ENCODE measurements at regions not wholly inside any gene's neighbourhood (a gene's known extent, or its start where the extent isn't known, plus 50 kb on each side); places are given as distances from the start of the nearest gene placed in this dataset.

- Mint-ChIP-seq H3K4me3 (no peak overlapping the region), H3K9me3 (no peaks in the 10 kb centered on the region), H3K27ac (no peak overlapping the region), H3K4me1 (ENCODE audit: low read depth) (no peaks in the 10 kb centered on the region), H3K27me3 (peaks cover 6% of the 10 kb centered on the region), H3K36me3 (ENCODE audit: low read depth) (no peaks in the 10 kb centered on the region)
Observed at GRCh38 chr17:34725008-34725407, 145.6 kb downstream of the TMEM132E start.

GRCh38 chr17:34723875-34724274, 144.5 kb downstream of the TMEM132E start:
- Mint-ChIP-seq H3K36me3 (ENCODE audit: low read depth) (no peaks in the 10 kb centered on the region), H3K27me3 (peaks cover 6% of the 10 kb centered on the region)

GRCh38 chr17:34721326-34721725, 141.9 kb downstream of the TMEM132E start:
- no peaks in the 10 kb centered on the region for H3K36me3 Mint-ChIP-seq (ENCODE audit: low read depth)

More at GRCh38 chr17:34723875-34724274, 144.5 kb downstream of the TMEM132E start:
- no peak overlapping the region for H3K4me3 Mint-ChIP-seq
- H3K9me3 Mint-ChIP-seq = no peaks in the 10 kb centered on the region
- no peaks in the 10 kb centered on the region for H3K4me1 Mint-ChIP-seq (ENCODE audit: low read depth)
- no peak overlapping the region for H3K27ac Mint-ChIP-seq

GRCh38 chr17:34720760-34721159, 141.4 kb downstream of the TMEM132E start:
- Mint-ChIP-seq H3K4me1 (ENCODE audit: low read depth) (no peaks in the 10 kb centered on the region), H3K36me3 (ENCODE audit: low read depth) (no peaks in the 10 kb centered on the region), H3K9me3 (no peaks in the 10 kb centered on the region), H3K4me3 (no peak overlapping the region), H3K27ac (no peak overlapping the region), H3K27me3 (peaks cover 1% of the 10 kb centered on the region)

More at GRCh38 chr17:34721326-34721725, 141.9 kb downstream of the TMEM132E start:
- peaks cover 6% of the 10 kb centered on the region for H3K27me3 Mint-ChIP-seq
- no peaks in the 10 kb centered on the region for H3K9me3 Mint-ChIP-seq
- no peak overlapping the region for H3K27ac Mint-ChIP-seq
- no peak overlapping the region for H3K4me3 Mint-ChIP-seq
- no peaks in the 10 kb centered on the region for H3K4me1 Mint-ChIP-seq (ENCODE audit: low read depth)

GRCh38 chr17:34719569-34719968, 140.2 kb downstream of the TMEM132E start:
- no peak overlapping the region for H3K4me3 Mint-ChIP-seq
- no peaks in the 10 kb centered on the region for H3K4me1 Mint-ChIP-seq (ENCODE audit: low read depth)
- H3K9me3 Mint-ChIP-seq = no peaks in the 10 kb centered on the region
- no peaks in the 10 kb centered on the region for H3K27me3 Mint-ChIP-seq
- H3K27ac Mint-ChIP-seq = no peak overlapping the region
- H3K36me3 Mint-ChIP-seq (ENCODE audit: low read depth) = no peaks in the 10 kb centered on the region

- H3K9me3 Mint-ChIP-seq = no peaks in the 10 kb centered on the region
- no peaks in the 10 kb centered on the region for H3K36me3 Mint-ChIP-seq (ENCODE audit: low read depth)
- H3K27me3 Mint-ChIP-seq = no peaks in the 10 kb centered on the region
- no peak overlapping the region for H3K4me3 Mint-ChIP-seq
- no peak overlapping the region for H3K27ac Mint-ChIP-seq
- H3K4me1 Mint-ChIP-seq (ENCODE audit: low read depth) = no peaks in the 10 kb centered on the region
Observed at GRCh38 chr17:34717092-34717491, 137.7 kb downstream of the TMEM132E start.

- Mint-ChIP-seq H3K4me1 (ENCODE audit: low read depth) (no peaks in the 10 kb centered on the region), H3K27ac (no peak overlapping the region), H3K4me3 (no peak overlapping the region), H3K9me3 (no peaks in the 10 kb centered on the region), H3K36me3 (ENCODE audit: low read depth) (no peaks in the 10 kb centered on the region), H3K27me3 (no peaks in the 10 kb centered on the region)
Observed at GRCh38 chr17:34716291-34716690, 136.9 kb downstream of the TMEM132E start.

GRCh38 chr17:34715504-34715903, 136.1 kb downstream of the TMEM132E start:
- no peaks in the 10 kb centered on the region for H3K9me3 Mint-ChIP-seq
- no peak overlapping the region for H3K4me3 Mint-ChIP-seq
- H3K4me1 Mint-ChIP-seq (ENCODE audit: low read depth) = no peaks in the 10 kb centered on the region
- peaks cover 4% of the 10 kb centered on the region for H3K27me3 Mint-ChIP-seq
- no peaks in the 10 kb centered on the region for H3K36me3 Mint-ChIP-seq (ENCODE audit: low read depth)
- no peak overlapping the region for H3K27ac Mint-ChIP-seq

GRCh38 chr17:34714475-34715410, 135.4 kb downstream of the TMEM132E start:
- H3K27ac Mint-ChIP-seq = no peak overlapping the region
- H3K4me1 Mint-ChIP-seq (ENCODE audit: low read depth) = no peaks in the 10 kb centered on the region
- H3K27me3 Mint-ChIP-seq = peaks cover 4% of the 10 kb centered on the region
- no peaks in the 10 kb centered on the region for H3K9me3 Mint-ChIP-seq
- H3K36me3 Mint-ChIP-seq (ENCODE audit: low read depth) = no peaks in the 10 kb centered on the region
- no peak overlapping the region for H3K4me3 Mint-ChIP-seq

GRCh38 chr17:34713687-34714086, 134.3 kb downstream of the TMEM132E start:
- H3K36me3 Mint-ChIP-seq (ENCODE audit: low read depth) = no peaks in the 10 kb centered on the region
- H3K9me3 Mint-ChIP-seq = no peaks in the 10 kb centered on the region
- H3K4me1 Mint-ChIP-seq (ENCODE audit: low read depth) = no peaks in the 10 kb centered on the region
- no peak overlapping the region for H3K27ac Mint-ChIP-seq
- peaks cover 4% of the 10 kb centered on the region for H3K27me3 Mint-ChIP-seq
- H3K4me3 Mint-ChIP-seq = no peak overlapping the region

GRCh38 chr17:34712481-34713195, 133.3 kb downstream of the TMEM132E start:
- no peak overlapping the region for H3K4me3 Mint-ChIP-seq
- H3K27me3 Mint-ChIP-seq = peaks cover 4% of the 10 kb centered on the region
- H3K4me1 Mint-ChIP-seq (ENCODE audit: low read depth) = no peaks in the 10 kb centered on the region
- H3K9me3 Mint-ChIP-seq = no peaks in the 10 kb centered on the region
- H3K27ac Mint-ChIP-seq = no peak overlapping the region
- no peaks in the 10 kb centered on the region for H3K36me3 Mint-ChIP-seq (ENCODE audit: low read depth)

GRCh38 chr17:34711646-34712045, 132.3 kb downstream of the TMEM132E start:
- no peak overlapping the region for H3K4me3 Mint-ChIP-seq
- H3K36me3 Mint-ChIP-seq (ENCODE audit: low read depth) = no peaks in the 10 kb centered on the region
- peaks cover 6% of the 10 kb centered on the region for H3K27me3 Mint-ChIP-seq
- H3K27ac Mint-ChIP-seq = no peak overlapping the region
- H3K4me1 Mint-ChIP-seq (ENCODE audit: low read depth) = no peaks in the 10 kb centered on the region
- H3K9me3 Mint-ChIP-seq = peaks cover under 1% of the 10 kb centered on the region

GRCh38 chr17:34710226-34710625, 130.8 kb downstream of the TMEM132E start:
- Mint-ChIP-seq H3K27me3 (peaks cover 8% of the 10 kb centered on the region), H3K27ac (no peak overlapping the region), H3K9me3 (peaks cover 4% of the 10 kb centered on the region), H3K4me1 (ENCODE audit: low read depth) (no peaks in the 10 kb centered on the region), H3K36me3 (ENCODE audit: low read depth) (no peaks in the 10 kb centered on the region), H3K4me3 (no peak overlapping the region)

- H3K27me3 Mint-ChIP-seq = peaks cover 14% of the 10 kb centered on the region
- H3K27ac Mint-ChIP-seq = no peak overlapping the region
- no peaks in the 10 kb centered on the region for H3K36me3 Mint-ChIP-seq (ENCODE audit: low read depth)
- peaks cover 11% of the 10 kb centered on the region for H3K9me3 Mint-ChIP-seq
- H3K4me1 Mint-ChIP-seq (ENCODE audit: low read depth) = no peaks in the 10 kb centered on the region
- H3K4me3 Mint-ChIP-seq = no peak overlapping the region
Observed at GRCh38 chr17:34709158-34709754, 129.9 kb downstream of the TMEM132E start.

- Mint-ChIP-seq H3K4me3 (no peak overlapping the region), H3K27me3 (peaks cover 19% of the 10 kb centered on the region), H3K4me1 (ENCODE audit: low read depth) (no peaks in the 10 kb centered on the region)
Observed at GRCh38 chr17:34706029-34706428, 126.6 kb downstream of the TMEM132E start.

More at GRCh38 chr17:34706029-34706428, 126.6 kb downstream of the TMEM132E start:
- no peak overlapping the region for H3K27ac Mint-ChIP-seq
- peaks cover 11% of the 10 kb centered on the region for H3K9me3 Mint-ChIP-seq
- H3K36me3 Mint-ChIP-seq (ENCODE audit: low read depth) = no peaks in the 10 kb centered on the region
